ENCODE measurements at regions not wholly inside any gene's neighbourhood (a gene's known extent, or its start where the extent isn't known, plus 50 kb on each side); places are given as distances from the start of the nearest gene placed in this dataset.

DNA sequence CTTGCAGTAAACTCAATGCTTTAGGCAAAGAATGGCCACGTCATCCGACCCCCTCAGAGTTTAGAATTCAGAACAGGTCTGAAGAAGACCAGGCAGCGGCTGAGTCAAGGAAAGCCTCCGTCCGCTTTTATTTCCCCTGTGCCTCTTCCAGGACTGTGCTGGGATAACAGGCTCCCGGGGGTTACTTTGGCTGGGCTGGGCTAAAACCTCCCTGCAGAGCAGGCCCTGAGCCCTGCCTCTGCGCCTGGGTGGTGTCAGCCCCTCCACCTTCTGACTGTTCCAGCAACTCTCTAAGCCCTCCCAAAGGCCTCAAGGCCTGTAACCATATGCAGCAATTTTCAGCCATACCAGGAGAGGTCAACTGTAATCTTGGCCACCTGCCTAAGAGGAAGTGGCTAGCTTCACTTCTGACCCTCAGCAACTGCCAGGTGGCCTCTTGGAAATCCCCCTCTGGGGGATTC is 166.5 kb downstream of the RPIA start:
- no peak for TF ChIP-seq POLR2A (IDR thresholded peaks at IDR 0.05; ENCODE audit: low read length)
- TF ChIP-seq GATA1 (IDR thresholded peaks at IDR 0.05; ENCODE audit: low read depth, low read length): no peak
